ENCODE measurements at regions not wholly inside any gene's neighbourhood (a gene's known extent, or its start where the extent isn't known, plus 50 kb on each side); places are given as distances from the start of the nearest gene placed in this dataset.

- DNase-seq (ENCODE audit: extremely low spot score) = no peak
- TF ChIP-seq CTCF (IDR thresholded peaks at IDR 0.05; ENCODE audit: control extremely low read depth, extremely low read depth, low read depth, missing control alignments) = no peak
- POLR2A ChIA-PET = no interaction called here
- CTCF ChIA-PET = no interaction called here
Measured at GRCh38 chr2:41913921-41914609, 133.8 kb upstream of the PKDCC start.

DNA sequence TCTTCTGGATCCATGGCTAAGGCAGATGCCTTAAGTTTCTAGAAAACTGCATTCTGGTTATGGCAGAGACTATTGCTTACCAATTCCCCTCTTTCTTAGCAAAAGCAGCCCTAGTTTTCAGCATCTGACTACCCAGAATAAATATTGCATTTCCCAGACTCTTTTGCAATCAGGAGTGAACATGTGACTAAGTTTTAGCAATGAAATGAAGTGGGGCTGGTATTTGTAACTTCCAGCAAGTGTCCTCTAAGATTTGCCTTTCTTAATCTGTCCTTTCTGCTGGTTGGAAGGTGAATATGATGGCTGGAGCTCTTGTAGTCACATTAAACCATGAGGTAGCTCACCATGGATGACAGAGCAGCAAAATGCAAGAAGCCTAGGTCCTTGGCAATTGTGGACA is 132.9 kb upstream of the PKDCC start:
- TF ChIP-seq CTCF (IDR thresholded peaks at IDR 0.05; ENCODE audit: control extremely low read depth, extremely low read depth, low read depth, missing control alignments) = no peak
- DNase-seq (ENCODE audit: extremely low spot score) = no peak
- ChIA-PET CTCF (no interaction called here), POLR2A (no interaction called here)

DNA sequence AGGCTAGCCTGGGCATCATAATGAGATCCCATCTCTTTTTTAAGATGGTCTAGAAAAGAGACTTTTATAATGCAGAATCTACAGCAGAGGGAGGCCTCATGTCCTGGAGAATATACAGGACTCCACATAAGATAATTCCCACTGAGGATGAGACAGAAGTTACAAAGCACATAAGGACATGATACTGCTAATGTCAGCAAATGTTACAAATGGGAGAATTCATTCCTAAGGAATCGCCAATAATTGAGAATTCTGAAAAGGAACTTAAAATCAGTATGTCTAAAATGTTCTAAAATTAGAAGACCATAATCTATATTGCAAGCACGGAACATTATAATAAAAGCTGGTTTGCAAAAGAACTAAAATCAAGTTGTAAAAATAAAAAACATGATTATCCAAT is 131.6 kb upstream of the PKDCC start:
- CTCF ChIA-PET = no interaction called here
- no peak for TF ChIP-seq CTCF (IDR thresholded peaks at IDR 0.05; ENCODE audit: control extremely low read depth, extremely low read depth, low read depth, missing control alignments)
- DNase-seq (ENCODE audit: extremely low spot score) = no peak
- POLR2A ChIA-PET = no interaction called here

GRCh38 chr2:41917587-41917986 is 130.2 kb upstream of the PKDCC start:
- CTCF ChIA-PET = interaction anchor here (1.7 kb wide), 1 partner anchor 169 kb away, joined by 4 read pairs; no protein-coding TSS in a partner anchor
- POLR2A ChIA-PET = no interaction called here
- TF ChIP-seq CTCF (IDR thresholded peaks at IDR 0.05; ENCODE audit: control extremely low read depth, extremely low read depth, low read depth, missing control alignments) = no peak

DNA sequence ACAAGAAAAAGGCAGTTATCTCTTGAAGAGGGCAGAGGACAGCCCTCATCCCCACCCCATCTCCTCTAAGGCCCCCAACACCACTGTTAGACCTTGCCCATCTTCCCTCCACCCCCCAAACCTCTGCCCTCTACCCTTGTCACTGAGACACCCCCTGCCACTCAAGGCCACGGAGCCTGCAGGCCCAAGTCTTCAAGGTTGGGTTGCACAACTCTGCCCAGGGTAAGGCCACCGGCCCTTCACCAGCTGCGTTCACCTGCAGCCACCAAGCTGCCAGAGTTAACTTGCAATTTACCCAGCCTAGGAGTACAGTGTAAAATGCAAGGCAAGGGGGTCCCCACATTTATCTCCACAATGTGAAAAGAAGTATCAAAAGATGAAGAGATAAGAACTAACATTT is 128.7 kb upstream of the PKDCC start:
- DNase-seq (ENCODE audit: extremely low spot score) = no peak
- POLR2A ChIA-PET = no interaction called here
- TF ChIP-seq CTCF (IDR thresholded peaks at IDR 0.05; ENCODE audit: control extremely low read depth, extremely low read depth, low read depth, missing control alignments) = no peak
- CTCF ChIA-PET = interaction anchor here (0.9 to 1.2 kb wide), 3 partner anchors 12 to 20 kb away, joined by 3 read pairs; no protein-coding TSS in a partner anchor

More at GRCh38 chr2:41917587-41917986, 130.2 kb upstream of the PKDCC start:
- DNase-seq (ENCODE audit: extremely low spot score) = no peak

- no peak for TF ChIP-seq CTCF (IDR thresholded peaks at IDR 0.05; ENCODE audit: control extremely low read depth, extremely low read depth, low read depth, missing control alignments)
- ChIA-PET POLR2A (no interaction called here), CTCF (interaction anchor here (0.6 to 1.2 kb wide), 2 partner anchors 18 to 474 kb away, joined by 3 to 4 read pairs; no protein-coding TSS in a partner anchor)
- no peak for DNase-seq (ENCODE audit: extremely low spot score)
Measured at GRCh38 chr2:41920181-41920580, 127.6 kb upstream of the PKDCC start.

All from GM10248 (cell line).